Activated CD4-positive, alpha-beta T cell treated with anti-CD3 and anti-CD28 coated beads for 48 hours (primary cell): ENCODE measurements at regions not wholly inside any gene's neighbourhood (a gene's known extent, or its start where the extent isn't known, plus 50 kb on each side); places are given as distances from the start of the nearest gene placed in this dataset.

Experiments used
- DNase-seq: peaks from one replicate; pipeline ENCODE4 v3.0.0-alpha.2; 2020

- no peak for DNase-seq
Measured at GRCh38 chr1:235025422-235025984, 103.1 kb downstream of the TOMM20 start.

GRCh38 chr1:235024711-235025421 is 103.8 kb downstream of the TOMM20 start:
- no peak for DNase-seq

- no peak for DNase-seq
Measured at GRCh38 chr1:235023711-235024439, 104.8 kb downstream of the TOMM20 start.

DNA sequence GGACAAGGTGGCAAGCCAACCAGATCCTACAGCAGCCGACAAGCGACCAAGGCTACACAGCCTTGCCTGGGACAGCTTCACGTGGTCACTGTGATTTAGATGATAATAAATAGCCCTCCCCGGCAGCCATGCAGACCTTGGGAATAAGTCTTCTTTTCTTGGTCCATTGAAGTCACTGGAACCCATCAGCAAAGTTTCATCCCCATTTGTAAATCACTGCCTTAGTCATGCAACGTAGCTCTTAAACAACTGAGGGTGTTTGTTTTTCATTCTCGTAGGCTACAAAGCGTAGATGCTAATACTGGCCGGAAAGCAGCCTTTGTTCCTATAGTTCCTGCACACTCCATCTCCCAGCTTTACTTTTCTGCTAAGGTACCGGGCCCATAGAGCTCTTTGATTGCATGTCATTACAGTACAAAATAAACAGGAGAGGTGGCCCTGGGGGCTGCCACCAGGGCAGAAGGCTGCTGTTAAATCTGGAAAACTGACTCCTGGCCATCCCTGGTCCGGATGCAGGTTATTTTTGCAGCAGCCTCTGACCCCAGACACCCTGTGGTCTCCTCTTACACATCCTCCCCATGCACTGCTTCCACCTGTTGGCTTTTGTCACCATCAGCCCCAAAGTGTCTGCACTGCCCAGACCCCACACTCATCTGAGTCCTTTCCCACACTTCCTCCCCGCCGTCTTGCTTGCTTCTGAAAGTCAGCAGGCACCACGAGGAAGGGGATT is 105.5 kb downstream of the TOMM20 start:
- no peak for DNase-seq

- DNase-seq = no peak
Measured at GRCh38 chr1:235022341-235022980, 106.2 kb downstream of the TOMM20 start.

DNA sequence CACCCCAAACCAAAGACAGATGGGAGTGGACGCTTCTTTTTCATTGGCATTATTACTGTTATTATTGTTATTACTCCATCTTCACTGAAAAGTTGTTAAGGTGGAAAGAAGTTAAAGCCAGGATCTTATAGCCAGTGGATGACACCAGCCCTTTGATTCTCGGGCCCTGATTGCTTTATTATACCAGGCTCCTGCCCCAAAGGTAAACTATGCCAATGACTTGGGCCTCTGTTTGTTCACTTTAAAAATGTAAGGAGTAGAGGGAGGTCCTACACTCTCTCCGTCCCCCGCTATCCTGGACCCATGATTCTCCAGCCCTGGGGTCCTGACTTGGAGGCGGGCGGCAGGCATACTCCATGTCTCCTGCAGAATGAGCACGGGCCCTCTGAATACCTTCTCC is 106.8 kb downstream of the TOMM20 start:
- DNase-seq = no peak

DNA sequence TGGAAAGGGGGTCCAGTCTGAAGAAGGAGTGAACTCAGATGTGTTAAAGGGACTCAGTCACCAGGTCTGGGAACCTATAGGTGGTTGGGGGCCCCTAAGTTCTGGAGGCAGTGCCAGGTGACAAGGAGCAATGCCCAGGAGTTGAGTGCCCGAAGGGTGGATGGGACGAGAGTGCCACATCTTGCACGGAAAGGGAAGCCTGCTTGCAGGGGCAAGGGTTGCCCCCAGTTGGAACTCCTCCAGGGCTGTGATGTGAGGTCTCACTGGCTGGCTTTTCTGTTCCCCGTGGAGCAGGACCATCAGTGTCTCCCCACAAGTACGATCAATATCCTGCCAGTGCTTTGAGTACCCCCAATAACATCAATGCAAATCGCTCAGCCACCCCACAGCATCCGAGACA is 107.3 kb downstream of the TOMM20 start:
- DNase-seq = no peak

- DNase-seq = no peak
Measured at GRCh38 chr1:235019961-235020360, 108.7 kb downstream of the TOMM20 start.

- no peak for DNase-seq
Measured at GRCh38 chr1:235019471-235019870, 109.2 kb downstream of the TOMM20 start.

DNA sequence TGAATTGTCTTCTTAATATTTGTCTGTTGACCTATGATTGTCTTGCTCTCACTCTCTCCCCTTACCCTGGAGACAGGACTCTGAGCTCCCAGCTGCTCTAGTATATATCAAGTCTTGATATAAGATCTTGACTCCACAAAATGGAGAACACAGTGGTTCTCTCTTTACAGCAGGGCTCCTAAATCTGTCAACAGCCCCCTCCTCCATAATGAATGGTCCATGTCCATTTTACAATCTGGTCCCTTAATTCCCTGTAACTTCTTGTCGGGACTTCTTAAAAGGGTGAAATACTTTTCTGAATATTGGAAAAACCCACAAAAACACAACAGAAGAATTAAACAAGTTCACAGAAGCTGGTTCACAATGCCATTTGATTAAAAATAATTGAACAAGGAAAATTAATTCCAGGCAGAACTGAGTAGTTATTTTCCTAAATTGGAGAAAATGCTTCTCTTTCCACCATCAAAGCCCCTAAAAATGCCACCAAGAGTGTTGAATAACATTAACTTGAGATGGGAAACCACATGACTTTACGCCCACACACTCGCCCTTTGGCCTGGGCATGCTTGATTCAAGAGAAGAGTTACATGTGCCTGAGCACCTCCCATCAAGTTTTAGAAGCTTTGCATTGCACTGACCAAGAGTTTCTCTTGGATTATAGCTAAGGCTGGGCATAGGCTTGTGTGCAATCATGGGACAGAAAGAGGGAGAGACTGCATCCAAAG is 109.8 kb downstream of the TOMM20 start:
- DNase-seq = peak; percentile 70

DNA sequence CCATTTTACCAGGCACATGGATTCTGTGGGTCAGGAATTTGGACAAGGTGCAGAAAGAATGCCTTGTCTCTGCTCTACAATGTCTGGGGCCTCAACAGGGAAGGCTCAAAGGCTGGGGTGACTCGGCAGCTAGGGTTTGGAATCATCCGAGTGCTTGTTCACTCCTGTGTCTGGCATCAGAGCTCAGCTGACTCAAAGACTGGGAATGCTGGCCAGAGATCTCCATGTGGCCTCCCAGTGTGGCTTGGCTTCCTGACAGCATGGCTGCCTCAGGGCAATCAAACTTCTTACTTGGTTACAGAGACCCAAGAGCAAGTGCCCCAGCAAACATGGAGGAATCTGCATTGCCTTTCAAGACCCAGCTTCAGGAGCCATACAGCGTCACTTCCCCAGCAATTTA is 110.5 kb downstream of the TOMM20 start:
- no peak for DNase-seq

GRCh38 chr1:235017719-235018118 is 110.9 kb downstream of the TOMM20 start:
- DNase-seq = no peak

DNA sequence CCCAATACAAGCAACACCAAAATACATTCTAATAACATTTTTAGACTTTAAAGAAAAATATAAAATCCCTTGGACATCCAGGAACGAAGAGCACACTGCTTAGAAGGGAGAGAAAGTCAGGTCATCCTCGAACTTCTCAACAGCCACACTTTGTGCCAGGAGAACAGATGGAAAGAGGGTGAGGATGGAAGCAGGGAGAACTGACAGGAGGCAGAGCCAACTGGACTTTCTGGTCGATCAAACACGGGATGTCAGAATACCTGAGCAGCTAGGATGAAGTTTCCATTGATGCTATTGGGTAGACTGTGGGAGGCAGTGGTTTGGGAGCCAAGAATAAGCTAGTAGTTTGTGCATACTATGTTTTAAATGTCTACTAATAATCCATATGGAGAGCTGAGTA is 111.4 kb downstream of the TOMM20 start:
- DNase-seq = no peak

DNA sequence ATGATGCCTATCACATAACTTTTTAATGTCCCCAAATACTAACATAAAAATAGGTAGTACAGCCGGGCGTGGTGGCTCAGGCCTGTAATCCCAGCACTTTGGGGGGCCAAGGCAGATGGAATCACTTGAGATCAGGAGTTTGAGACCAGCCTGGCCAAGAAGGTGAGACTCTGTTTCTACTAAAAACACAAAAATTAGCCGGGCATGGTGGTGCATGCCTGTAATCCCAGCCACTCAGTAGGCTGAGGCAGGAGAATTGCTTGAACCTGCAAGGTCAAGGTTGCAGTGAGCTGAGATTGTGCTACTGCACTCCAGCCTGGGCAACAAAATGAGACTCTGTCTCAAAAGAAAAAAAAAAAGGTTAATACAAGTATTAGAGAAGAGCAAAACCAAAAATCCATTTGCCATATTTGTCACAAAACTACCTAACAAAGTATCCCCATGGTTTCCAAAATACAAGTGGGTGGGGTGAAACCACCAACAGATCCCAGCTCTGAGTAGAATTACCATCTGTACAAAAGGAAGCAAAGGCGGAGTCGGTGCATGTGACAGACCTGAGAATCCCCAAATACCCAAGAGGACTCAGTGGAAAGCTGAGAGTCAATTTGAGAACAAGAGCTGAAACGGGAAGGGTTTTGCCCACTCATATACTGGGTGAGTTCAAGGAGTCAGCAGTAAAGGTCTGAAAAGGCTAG is 113.2 kb downstream of the TOMM20 start:
- DNase-seq = peak; percentile 71

GRCh38 chr1:235014756-235015155 is 113.9 kb downstream of the TOMM20 start:
- no peak for DNase-seq

GRCh38 chr1:235013512-235013911 is 115.1 kb downstream of the TOMM20 start:
- no peak for DNase-seq

- DNase-seq = no peak
Measured at GRCh38 chr1:235012436-235013210, 116.0 kb downstream of the TOMM20 start.

- peak; percentile 97 for DNase-seq
Measured at GRCh38 chr1:235011599-235012435, 116.8 kb downstream of the TOMM20 start.

GRCh38 chr1:235011064-235011598 is 117.5 kb downstream of the TOMM20 start:
- DNase-seq = peak; percentile 84
